ENCODE measurements at regions not wholly inside any gene's neighbourhood (a gene's known extent, or its start where the extent isn't known, plus 50 kb on each side); places are given as distances from the start of the nearest gene placed in this dataset.

DNA sequence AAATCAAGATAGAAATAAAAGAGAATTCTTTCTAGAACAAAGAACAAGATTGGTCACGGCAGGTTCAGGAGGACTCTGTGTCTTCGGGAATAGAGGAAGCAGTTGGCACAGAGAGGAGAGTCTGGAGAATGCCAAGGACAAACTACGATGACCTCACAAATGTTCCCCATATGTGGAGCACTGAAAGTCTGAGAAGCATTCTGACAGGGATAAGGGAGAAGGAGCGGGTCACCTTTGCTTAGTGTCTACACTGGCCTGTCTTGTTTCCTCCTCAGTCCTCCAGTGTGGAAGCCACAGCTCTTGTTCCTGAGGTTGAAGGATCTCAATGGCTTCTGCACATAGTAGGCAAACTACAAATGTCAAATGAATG is 338.8 kb downstream of the MYCN start:
- TF ChIP-seq, protein P1, sequence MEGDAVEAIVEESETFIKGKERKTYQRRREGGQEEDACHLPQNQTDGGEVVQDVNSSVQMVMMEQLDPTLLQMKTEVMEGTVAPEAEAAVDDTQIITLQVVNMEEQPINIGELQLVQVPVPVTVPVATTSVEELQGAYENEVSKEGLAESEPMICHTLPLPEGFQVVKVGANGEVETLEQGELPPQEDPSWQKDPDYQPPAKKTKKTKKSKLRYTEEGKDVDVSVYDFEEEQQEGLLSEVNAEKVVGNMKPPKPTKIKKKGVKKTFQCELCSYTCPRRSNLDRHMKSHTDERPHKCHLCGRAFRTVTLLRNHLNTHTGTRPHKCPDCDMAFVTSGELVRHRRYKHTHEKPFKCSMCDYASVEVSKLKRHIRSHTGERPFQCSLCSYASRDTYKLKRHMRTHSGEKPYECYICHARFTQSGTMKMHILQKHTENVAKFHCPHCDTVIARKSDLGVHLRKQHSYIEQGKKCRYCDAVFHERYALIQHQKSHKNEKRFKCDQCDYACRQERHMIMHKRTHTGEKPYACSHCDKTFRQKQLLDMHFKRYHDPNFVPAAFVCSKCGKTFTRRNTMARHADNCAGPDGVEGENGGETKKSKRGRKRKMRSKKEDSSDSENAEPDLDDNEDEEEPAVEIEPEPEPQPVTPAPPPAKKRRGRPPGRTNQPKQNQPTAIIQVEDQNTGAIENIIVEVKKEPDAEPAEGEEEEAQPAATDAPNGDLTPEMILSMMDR (conservative IDR thresholded peaks at IDR 0.05; ENCODE audit: low read depth, low read length): no peak
- TF ChIP-seq RAD21 (IDR thresholded peaks at IDR 0.05; ENCODE audit: low read length) (no peak), POLR2A (IDR thresholded peaks at IDR 0.05; ENCODE audit: low read depth, low read length) (no peak), SMC3 (IDR thresholded peaks at IDR 0.05; ENCODE audit: low read depth, low read length) (no peak), CHD1 (IDR thresholded peaks at IDR 0.05; ENCODE audit: low read depth, low read length) (no peak), MAZ (IDR thresholded peaks at IDR 0.05; ENCODE audit: borderline replicate concordance, low read depth, low read length) (no peak)
- TF ChIP-seq, protein P2, sequence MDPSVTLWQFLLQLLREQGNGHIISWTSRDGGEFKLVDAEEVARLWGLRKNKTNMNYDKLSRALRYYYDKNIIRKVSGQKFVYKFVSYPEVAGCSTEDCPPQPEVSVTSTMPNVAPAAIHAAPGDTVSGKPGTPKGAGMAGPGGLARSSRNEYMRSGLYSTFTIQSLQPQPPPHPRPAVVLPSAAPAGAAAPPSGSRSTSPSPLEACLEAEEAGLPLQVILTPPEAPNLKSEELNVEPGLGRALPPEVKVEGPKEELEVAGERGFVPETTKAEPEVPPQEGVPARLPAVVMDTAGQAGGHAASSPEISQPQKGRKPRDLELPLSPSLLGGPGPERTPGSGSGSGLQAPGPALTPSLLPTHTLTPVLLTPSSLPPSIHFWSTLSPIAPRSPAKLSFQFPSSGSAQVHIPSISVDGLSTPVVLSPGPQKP (IDR thresholded peaks at IDR 0.05; ENCODE audit: borderline replicate concordance, low read depth, low read length): no peak

Data from IMR-90 (cell line).